Kidney (tissue), 13 donors: ENCODE measurements at regions not wholly inside any gene's neighbourhood (a gene's known extent, or its start where the extent isn't known, plus 50 kb on each side); places are given as distances from the start of the nearest gene placed in this dataset.
A peak's percentile ranks its signal among the peaks of the same experiment; 100 is the strongest.

Experiments
- DNase-seq, 5 donors: peaks; one replicate each; pipeline ENCODE4 v3.0.0-alpha.2; 2013 to 2020
- FAIRE-seq: peaks from 2 replicates; lab custom pipeline; 2012; peaks lifted over from hg19 to GRCh38; lab: Jason Lieb, UNC
- H3K27ac ChIP-seq, 2 donors: one replicate each; pipeline ENCODE4 v1.7.0; 2013; ENCODE audit warnings: low read depth in 2 of 2, low read length in 2 of 2, inconsistent platforms in 1 of 2
- H3K27me3 ChIP-seq: one replicate; pipeline ENCODE4 v1.7.1; 2013; ENCODE audit warnings: low read length, inconsistent platforms; ENCODE audit not compliant: control insufficient read depth, insufficient read depth
- H3K36me3 ChIP-seq, 3 donors: one replicate each; pipeline versions ENCODE4 v1.7.0 to v1.7.1; 2013; ENCODE audit warnings: low read length in 3 of 3, control low read depth in 1 of 3, inconsistent platforms in 1 of 3; ENCODE audit not compliant: insufficient read depth in 3 of 3, control insufficient read depth in 2 of 3
- H3K4me1 ChIP-seq, 3 donors: one replicate each; pipeline versions ENCODE4 v1.7.0 to v1.7.1; 2013; ENCODE audit warnings: low read length in 3 of 3, inconsistent platforms in 1 of 3, low read depth in 1 of 3; ENCODE audit not compliant: control insufficient read depth in 2 of 3, insufficient read depth in 2 of 3
- H3K4me3 ChIP-seq, 3 donors: one replicate each; pipeline versions ENCODE4 v1.7.0 to v1.8.1; 2013; ENCODE audit warnings: low read length in 3 of 3, control low read depth in 1 of 3, inconsistent platforms in 1 of 3
- H3K9ac ChIP-seq, 3 donors: one replicate each; pipeline versions ENCODE4 v1.7.0 to v1.7.1; 2013; ENCODE audit warnings: low read length in 3 of 3, control low read depth in 1 of 3, inconsistent platforms in 1 of 3
- H3K9me3 ChIP-seq, 3 donors: one replicate each; pipeline versions ENCODE4 v1.7.0 to v1.7.1; 2013; ENCODE audit warnings: low read length in 3 of 3, control low read depth in 1 of 3, inconsistent platforms in 1 of 3; ENCODE audit not compliant: control insufficient read depth in 2 of 3, insufficient read depth in 1 of 3
- CTCF ChIP-seq: IDR thresholded peaks from 3 replicates; pipeline ENCODE4 v1.5.1; 2012; ENCODE audit warnings: mild to moderate bottlenecking, moderate library complexity, borderline replicate concordance; ENCODE audit not compliant: insufficient read depth; ENCODE audit errors: extremely low read depth
- intact Hi-C: fragments of 100-400 bp; cut with DNase I; formaldehyde crosslinking; loops from one replicate; pipeline ENCODE4 v1.11.1; 2022
- donor health status: control.
- donor health status: control.
- donor health status: control.
- donor health status: control.
- donor health status: control.
- donor health status: DM: yes; HTN: yes; CAD: no.
- donor health status: Normal renal cell carcinoma (clear cell type).

GRCh38 chr10:28875549-28876081, 198.3 kb downstream of the BAMBI start:
- DNase-seq, result peak in 3 of 5 donors; percentile 23 to 40 (median 31)
- Histone ChIP-seq H3K36me3 (no peaks in the 10 kb centered on the region), H3K9ac (peak overlapping the region in 1 of 3 donors; percentile 62), H3K4me1 (peaks cover 0 to 2% (median 0%) of the 10 kb centered on the region in 3 donors), H3K4me3 (peak overlapping the region in 2 of 3 donors; percentile 55 to 66), H3K27ac (peak overlapping the region; percentile 30 to 64), H3K27me3 (no peaks in the 10 kb centered on the region), H3K9me3 (no peaks in the 10 kb centered on the region)
- intact Hi-C loops, result no loop called here
- no peak for TF ChIP-seq CTCF
- no peak for FAIRE-seq

GRCh38 chr10:28878236-28878970, 201.1 kb downstream of the BAMBI start:
- peaks cover 0 to 2% (median 0%) of the 10 kb centered on the region in 3 donors for H3K4me1 ChIP-seq
- no peak for DNase-seq
- no peaks in the 10 kb centered on the region for H3K27me3 ChIP-seq
- no peak overlapping the region for H3K4me3 ChIP-seq
- no peak overlapping the region for H3K27ac ChIP-seq
- no peak for FAIRE-seq
- intact Hi-C loops, result no loop called here
- no peaks in the 10 kb centered on the region for H3K36me3 ChIP-seq
- no peak overlapping the region for H3K9ac ChIP-seq
- H3K9me3 ChIP-seq, result no peaks in the 10 kb centered on the region
- TF ChIP-seq CTCF, result peak; percentile 3

GRCh38 chr10:28879246-28879645, 201.9 kb downstream of the BAMBI start:
- DNase-seq (no peak), FAIRE-seq (no peak)
- H3K9ac ChIP-seq, result no peak overlapping the region
- no peaks in the 10 kb centered on the region for H3K36me3 ChIP-seq
- intact Hi-C loops, result no loop called here
- TF ChIP-seq CTCF, result no peak
- no peaks in the 10 kb centered on the region for H3K9me3 ChIP-seq
- no peak overlapping the region for H3K27ac ChIP-seq
- H3K4me3 ChIP-seq, result no peak overlapping the region
- H3K4me1 ChIP-seq, result peaks cover 0 to 2% (median 0%) of the 10 kb centered on the region in 3 donors
- no peaks in the 10 kb centered on the region for H3K27me3 ChIP-seq
